ENCODE measurements at regions not wholly inside any gene's neighbourhood (a gene's known extent, or its start where the extent isn't known, plus 50 kb on each side); places are given as distances from the start of the nearest gene placed in this dataset.
"Not testable (repeated sequence)": the region's sequence is repeated elsewhere in the genome, so short reads cannot be mapped to it uniquely, and the experiment has no call there.

DNA sequence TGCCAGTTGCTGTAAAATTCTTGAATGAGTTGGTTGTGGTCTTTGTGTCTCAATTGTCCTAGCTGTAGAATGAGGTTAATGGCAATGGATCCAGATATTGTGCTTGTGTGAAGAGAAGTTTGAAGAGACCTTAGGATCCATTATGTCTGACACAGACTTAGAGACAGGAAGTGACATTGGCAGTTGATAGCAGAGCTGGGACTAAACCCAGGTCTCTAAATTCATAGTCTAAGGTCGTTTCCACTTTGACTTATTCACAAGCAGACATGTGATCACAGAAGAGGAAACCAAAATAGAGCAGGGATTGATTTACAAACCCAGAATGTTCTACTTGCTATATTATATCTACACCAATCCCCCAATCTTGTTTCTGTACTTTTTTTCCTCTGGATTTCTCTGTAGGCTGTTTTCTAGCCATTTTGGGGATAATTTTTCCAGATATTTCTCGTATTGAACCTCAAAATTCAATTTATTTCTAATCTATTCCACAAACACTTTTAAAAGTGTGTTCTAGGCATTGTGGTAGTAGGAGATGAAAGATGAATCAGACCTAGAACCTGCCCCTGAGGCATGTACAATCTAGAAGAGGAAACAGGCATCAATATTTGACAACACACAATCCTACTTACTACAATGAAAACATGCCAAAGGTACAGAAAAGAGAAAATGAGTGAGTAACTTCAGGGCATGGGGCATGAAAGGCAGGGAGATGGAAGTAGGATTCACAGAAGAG, 123.3 kb downstream of the NFKBIZ start:
- H3K4me3 ChIP-seq (ENCODE audit: low read depth, low read length): no peak overlapping the region
- H3K27me3 ChIP-seq (ENCODE audit: control insufficient read depth, insufficient read depth, low read length): no peaks in the 10 kb centered on the region
- 0 out of 2 replicates have a peak, but pooled peaks cover 5% of the 10 kb centered on the region for H3K9me3 ChIP-seq (ENCODE audit: control insufficient read depth, insufficient read depth, low read length)
- ChIA-PET POLR2A (no interaction called here), CTCF (no interaction called here)
- TF ChIP-seq, protein P1, sequence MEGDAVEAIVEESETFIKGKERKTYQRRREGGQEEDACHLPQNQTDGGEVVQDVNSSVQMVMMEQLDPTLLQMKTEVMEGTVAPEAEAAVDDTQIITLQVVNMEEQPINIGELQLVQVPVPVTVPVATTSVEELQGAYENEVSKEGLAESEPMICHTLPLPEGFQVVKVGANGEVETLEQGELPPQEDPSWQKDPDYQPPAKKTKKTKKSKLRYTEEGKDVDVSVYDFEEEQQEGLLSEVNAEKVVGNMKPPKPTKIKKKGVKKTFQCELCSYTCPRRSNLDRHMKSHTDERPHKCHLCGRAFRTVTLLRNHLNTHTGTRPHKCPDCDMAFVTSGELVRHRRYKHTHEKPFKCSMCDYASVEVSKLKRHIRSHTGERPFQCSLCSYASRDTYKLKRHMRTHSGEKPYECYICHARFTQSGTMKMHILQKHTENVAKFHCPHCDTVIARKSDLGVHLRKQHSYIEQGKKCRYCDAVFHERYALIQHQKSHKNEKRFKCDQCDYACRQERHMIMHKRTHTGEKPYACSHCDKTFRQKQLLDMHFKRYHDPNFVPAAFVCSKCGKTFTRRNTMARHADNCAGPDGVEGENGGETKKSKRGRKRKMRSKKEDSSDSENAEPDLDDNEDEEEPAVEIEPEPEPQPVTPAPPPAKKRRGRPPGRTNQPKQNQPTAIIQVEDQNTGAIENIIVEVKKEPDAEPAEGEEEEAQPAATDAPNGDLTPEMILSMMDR (IDR thresholded peaks at IDR 0.05; ENCODE audit: low read depth, low read length): no peak
- H3K27ac ChIP-seq (ENCODE audit: low read depth, low read length): no peak overlapping the region
- no peak for DNase-seq (ENCODE audit: low read depth, low spot score)

DNA sequence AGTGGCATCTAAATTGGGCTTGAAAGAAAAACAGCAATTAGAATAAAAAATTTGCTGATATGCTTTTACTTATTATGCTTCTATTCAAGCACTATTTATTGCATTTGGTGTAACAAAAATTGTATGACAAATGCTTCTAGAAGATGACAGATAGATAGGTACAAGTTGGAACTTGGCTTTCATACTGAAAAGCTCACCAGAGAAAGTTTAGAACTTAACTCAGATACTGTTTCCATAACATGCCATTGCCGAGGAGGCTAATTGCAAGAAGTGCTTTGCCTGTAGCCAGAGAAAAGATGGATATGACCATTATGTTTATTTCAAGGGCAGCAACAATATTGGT, 123.8 kb downstream of the NFKBIZ start:
- CTCF ChIA-PET: no interaction called here
- no peak for DNase-seq (ENCODE audit: low read depth, low spot score)
- Histone ChIP-seq H3K9me3 (ENCODE audit: control insufficient read depth, insufficient read depth, low read length) (0 out of 2 replicates have a peak, but pooled peaks cover 5% of the 10 kb centered on the region), H3K27me3 (ENCODE audit: control insufficient read depth, insufficient read depth, low read length) (no peaks in the 10 kb centered on the region), H3K4me3 (ENCODE audit: low read depth, low read length) (no peak overlapping the region), H3K27ac (ENCODE audit: low read depth, low read length) (no peak overlapping the region)
- POLR2A ChIA-PET: no interaction called here
- TF ChIP-seq, protein P1 (IDR thresholded peaks at IDR 0.05; ENCODE audit: low read depth, low read length): no peak

DNA sequence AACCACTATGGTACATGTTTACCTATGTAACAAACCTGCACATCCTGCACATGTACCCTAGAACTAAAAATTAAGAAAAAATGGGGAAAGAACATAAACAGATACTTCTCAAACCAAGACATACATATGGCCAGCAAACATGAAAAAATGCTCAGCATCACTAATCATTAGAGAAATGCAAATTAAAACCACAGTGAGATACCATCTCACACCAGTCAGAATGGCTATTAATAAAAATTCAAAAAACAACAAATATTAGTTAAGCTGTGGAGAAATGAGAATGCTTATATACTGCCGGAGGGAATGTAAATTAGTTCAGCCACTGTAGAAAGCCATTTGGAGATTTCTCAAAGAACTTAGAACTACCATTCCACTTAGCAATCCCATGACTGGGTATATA, 126.1 kb downstream of the NFKBIZ start:
- H3K4me3 ChIP-seq (ENCODE audit: low read depth, low read length); POLR2A ChIA-PET; H3K9me3 ChIP-seq (ENCODE audit: control insufficient read depth, insufficient read depth, low read length); CTCF ChIA-PET; H3K27me3 ChIP-seq (ENCODE audit: control insufficient read depth, insufficient read depth, low read length); H3K27ac ChIP-seq (ENCODE audit: low read depth, low read length); DNase-seq (ENCODE audit: low read depth, low spot score): not testable (repeated sequence)

DNA sequence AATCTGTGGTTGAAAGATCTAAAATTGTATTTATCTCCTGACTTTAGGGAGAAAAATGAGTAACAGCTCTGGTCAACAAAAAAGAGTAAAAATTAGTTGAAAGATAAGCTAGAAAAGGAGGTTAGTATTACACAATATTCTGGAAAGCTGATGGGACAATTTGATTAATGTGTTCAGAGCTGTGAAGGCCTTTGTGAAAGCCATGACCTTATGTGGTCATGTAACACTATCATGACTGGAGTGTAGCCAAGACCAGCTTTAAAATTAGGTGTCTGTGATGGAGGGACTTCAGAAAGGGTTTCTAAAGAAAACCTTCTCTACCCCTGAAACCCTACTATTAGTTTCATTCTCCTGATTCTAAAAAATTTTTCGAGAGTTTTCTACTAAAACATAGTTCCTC, 127.2 kb downstream of the NFKBIZ start:
- no peak for DNase-seq (ENCODE audit: low read depth, low spot score)
- H3K9me3 ChIP-seq (ENCODE audit: control insufficient read depth, insufficient read depth, low read length): no peaks in the 10 kb centered on the region
- H3K27me3 ChIP-seq (ENCODE audit: control insufficient read depth, insufficient read depth, low read length): no peaks in the 10 kb centered on the region
- ChIA-PET CTCF (no interaction called here), POLR2A (no interaction called here)
- H3K27ac ChIP-seq (ENCODE audit: low read depth, low read length): no peak overlapping the region
- TF ChIP-seq, protein P1 (IDR thresholded peaks at IDR 0.05; ENCODE audit: low read depth, low read length): no peak
- no peak overlapping the region for H3K4me3 ChIP-seq (ENCODE audit: low read depth, low read length)

DNA sequence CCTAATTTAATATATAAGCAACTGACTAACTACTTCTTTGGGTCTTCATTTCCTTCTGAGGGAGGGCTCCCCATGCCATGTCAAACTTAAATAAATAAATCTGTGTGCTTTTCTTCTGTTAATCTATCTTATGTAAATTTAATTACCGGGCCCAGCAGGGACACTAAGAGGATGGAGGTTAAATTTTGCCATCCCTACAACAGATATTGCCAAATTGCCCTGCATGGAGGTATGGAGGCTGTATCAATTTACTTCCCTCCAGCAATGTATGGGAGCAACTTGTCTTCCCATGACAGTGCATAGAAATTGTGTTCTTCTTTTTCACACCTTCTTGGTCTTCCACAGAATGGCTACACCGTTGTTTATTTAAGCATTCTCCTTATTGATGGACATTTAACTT, 129.0 kb downstream of the NFKBIZ start:
- POLR2A ChIA-PET: no interaction called here
- H3K4me3 ChIP-seq (ENCODE audit: low read depth, low read length): no peak overlapping the region
- H3K9me3 ChIP-seq (ENCODE audit: control insufficient read depth, insufficient read depth, low read length): no peaks in the 10 kb centered on the region
- no peaks in the 10 kb centered on the region for H3K27me3 ChIP-seq (ENCODE audit: control insufficient read depth, insufficient read depth, low read length)
- H3K27ac ChIP-seq (ENCODE audit: low read depth, low read length): no peak overlapping the region
- TF ChIP-seq, protein P1 (IDR thresholded peaks at IDR 0.05; ENCODE audit: low read depth, low read length): no peak
- CTCF ChIA-PET: no interaction called here
- no peak for DNase-seq (ENCODE audit: low read depth, low spot score)

All from AG04450 (cell line).